Ishikawa (cell line): ENCODE measurements at regions not wholly inside any gene's neighbourhood (a gene's known extent, or its start where the extent isn't known, plus 50 kb on each side); places are given as distances from the start of the nearest gene placed in this dataset.

Experiments used
- CEBPB ChIP-seq: IDR thresholded peaks from 2 replicates; pipeline ENCODE4 v1.6.1; 2012
- CREB1 ChIP-seq: IDR thresholded peaks from 2 replicates; pipeline ENCODE4 v1.6.1; 2012; ENCODE audit warnings: low read depth
- EGR1 ChIP-seq: IDR thresholded peaks from 2 replicates; pipeline ENCODE4 v1.6.1; 2012
- EP300 ChIP-seq: IDR thresholded peaks from 2 replicates; pipeline ENCODE4 v1.6.1; 2012; ENCODE audit warnings: borderline replicate concordance
- FOXM1 ChIP-seq: IDR thresholded peaks from 2 replicates; pipeline ENCODE4 v1.6.1; 2012; ENCODE audit warnings: low read depth, borderline replicate concordance
- MAX ChIP-seq: IDR thresholded peaks from 2 replicates; pipeline ENCODE4 v1.6.1; 2012
- NFIC ChIP-seq: IDR thresholded peaks from 2 replicates; pipeline ENCODE4 v1.6.1; 2012
- RAD21 ChIP-seq: IDR thresholded peaks from 2 replicates; pipeline ENCODE4 v1.6.1; 2012; ENCODE audit warnings: low read depth
- REST ChIP-seq: IDR thresholded peaks from 2 replicates; pipeline ENCODE4 v1.6.1; 2012; ENCODE audit warnings: low read depth, mild to moderate bottlenecking
- TAF1 ChIP-seq: IDR thresholded peaks from 2 replicates; pipeline ENCODE4 v1.6.1; 2012; ENCODE audit warnings: low read depth, mild to moderate bottlenecking
- USF1 ChIP-seq: IDR thresholded peaks from 2 replicates; pipeline ENCODE4 v1.6.1; 2012
- YY1 ChIP-seq: IDR thresholded peaks from 2 replicates; pipeline ENCODE4 v1.6.1; 2012; ENCODE audit warnings: low read depth

- no peak for TF ChIP-seq RAD21
- no peak for TF ChIP-seq EP300
- no peak for TF ChIP-seq MAX
- TF ChIP-seq EGR1, result no peak
- TF ChIP-seq FOXM1, result no peak
- TF ChIP-seq CREB1, result no peak
- no peak for TF ChIP-seq YY1
- no peak for TF ChIP-seq CEBPB
- TF ChIP-seq REST, result no peak
- no peak for TF ChIP-seq NFIC
- TF ChIP-seq USF1, result no peak
- TF ChIP-seq TAF1, result no peak
Measured at GRCh38 chr12:118827606-118828005, 153.7 kb upstream of the SRRM4 start.
